ENCODE measurements at regions not wholly inside any gene's neighbourhood (a gene's known extent, or its start where the extent isn't known, plus 50 kb on each side); places are given as distances from the start of the nearest gene placed in this dataset.

GRCh38 chr15:93477188-93477587 lies 388.2 kb upstream of the RGMA start (continued):
- peak; percentile 50; the same call in 1 of the 2 replicates for TF ChIP-seq ATF2 (IDR thresholded peaks at IDR 0.05; ENCODE audit: low read length)
- no peak for TF ChIP-seq RBBP5 (IDR thresholded peaks at IDR 0.05; ENCODE audit: borderline replicate concordance, low read depth, low read length)
- TF ChIP-seq RXRA (IDR thresholded peaks at IDR 0.05; ENCODE audit: insufficient read depth, low read depth, low read length) = no peak
- TF ChIP-seq EZH2 (IDR thresholded peaks at IDR 0.05; ENCODE audit: low read depth, low read length, severe bottlenecking) = no peak
- TF ChIP-seq CHD1 (IDR thresholded peaks at IDR 0.05; ENCODE audit: low read depth, low read length) = no peak
- peak; percentile 72 for TF ChIP-seq TEAD4 (IDR thresholded peaks at IDR 0.05; ENCODE audit: low read depth, low read length)
- TF ChIP-seq TCF12 (IDR thresholded peaks at IDR 0.05; ENCODE audit: low read depth, low read length) = 0 out of 2 replicates have a peak, but pooled peaks have one; percentile 39
- TF ChIP-seq KDM5A (IDR thresholded peaks at IDR 0.05; ENCODE audit: low read length) = no peak
- TF ChIP-seq, protein P1, sequence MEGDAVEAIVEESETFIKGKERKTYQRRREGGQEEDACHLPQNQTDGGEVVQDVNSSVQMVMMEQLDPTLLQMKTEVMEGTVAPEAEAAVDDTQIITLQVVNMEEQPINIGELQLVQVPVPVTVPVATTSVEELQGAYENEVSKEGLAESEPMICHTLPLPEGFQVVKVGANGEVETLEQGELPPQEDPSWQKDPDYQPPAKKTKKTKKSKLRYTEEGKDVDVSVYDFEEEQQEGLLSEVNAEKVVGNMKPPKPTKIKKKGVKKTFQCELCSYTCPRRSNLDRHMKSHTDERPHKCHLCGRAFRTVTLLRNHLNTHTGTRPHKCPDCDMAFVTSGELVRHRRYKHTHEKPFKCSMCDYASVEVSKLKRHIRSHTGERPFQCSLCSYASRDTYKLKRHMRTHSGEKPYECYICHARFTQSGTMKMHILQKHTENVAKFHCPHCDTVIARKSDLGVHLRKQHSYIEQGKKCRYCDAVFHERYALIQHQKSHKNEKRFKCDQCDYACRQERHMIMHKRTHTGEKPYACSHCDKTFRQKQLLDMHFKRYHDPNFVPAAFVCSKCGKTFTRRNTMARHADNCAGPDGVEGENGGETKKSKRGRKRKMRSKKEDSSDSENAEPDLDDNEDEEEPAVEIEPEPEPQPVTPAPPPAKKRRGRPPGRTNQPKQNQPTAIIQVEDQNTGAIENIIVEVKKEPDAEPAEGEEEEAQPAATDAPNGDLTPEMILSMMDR (IDR thresholded peaks at IDR 0.05; ENCODE audit: control extremely low read depth in 1 of 3, insufficient read depth in 1 of 3, low read depth in 1 of 3, low read length in 3 of 3) = no peak
- peak in 1 of 2 experiments; percentile 78; a peak in 1 of 3 replicates for TF ChIP-seq EP300 (IDR thresholded peaks at IDR 0.05; ENCODE audit: borderline replicate concordance in 1 of 2, low read depth in 2 of 2, low read length in 2 of 2)
- no peak for TF ChIP-seq EGR1 (IDR thresholded peaks at IDR 0.05; ENCODE audit: borderline replicate concordance, low read depth, low read length)
- 0 out of 2 replicates have a peak, but pooled peaks have one; percentile 3 for TF ChIP-seq JUND (IDR thresholded peaks at IDR 0.05; ENCODE audit: low read length)
- TF ChIP-seq RAD21 (IDR thresholded peaks at IDR 0.05 in 1 of 2, conservative IDR thresholded peaks at IDR 0.05 in 1 of 2; ENCODE audit: low read depth in 2 of 2, low read length in 2 of 2) = no peak
- no peak for TF ChIP-seq TAF7 (optimal IDR thresholded peaks at IDR 0.05; ENCODE audit: borderline replicate concordance, low read depth, low read length)
- TF ChIP-seq GTF2F1 (IDR thresholded peaks at IDR 0.05; ENCODE audit: borderline replicate concordance, low read depth, low read length) = no peak
- no peak for TF ChIP-seq PHF8 (conservative IDR thresholded peaks at IDR 0.05; ENCODE audit: low read depth, low read length)
- TF ChIP-seq BRCA1 (IDR thresholded peaks at IDR 0.05; ENCODE audit: low read depth, low read length) = no peak
- no peak; the same call in 1 of the 2 replicates for TF ChIP-seq YY1 (IDR thresholded peaks at IDR 0.05; ENCODE audit: low read depth, low read length)
- no peak for TF ChIP-seq CREB1 (IDR thresholded peaks at IDR 0.05)
- no peak for TF ChIP-seq RFX5 (IDR thresholded peaks at IDR 0.05; ENCODE audit: borderline replicate concordance, low read depth, low read length)
- no peak for TF ChIP-seq SIN3A (conservative IDR thresholded peaks at IDR 0.05 in 1 of 2, IDR thresholded peaks at IDR 0.05 in 1 of 2; ENCODE audit: low read depth in 1 of 2, low read length in 2 of 2)

All from H1 (cell line).